DMS53 treated with DMSO at 0.1 percent for 48 hours (cell line): ENCODE measurements at regions not wholly inside any gene's neighbourhood (a gene's known extent, or its start where the extent isn't known, plus 50 kb on each side); places are given as distances from the start of the nearest gene placed in this dataset.
"Not testable (repeated sequence)": the region's sequence is repeated elsewhere in the genome, so short reads cannot be mapped to it uniquely, and the experiment has no call there.

ENCODE experiments used
- DNase-seq: peaks from one replicate; lab custom pipeline; 2025; ENCODE audit not compliant: unreplicated experiment; lab: John Stamatoyannopoulos, UW

- no peak for DNase-seq
Observed at GRCh38 chr5:158451993-158452672, 593.2 kb upstream of the CLINT1 start.

- no peak for DNase-seq
Observed at GRCh38 chr5:158451203-158451992, 592.5 kb upstream of the CLINT1 start.

GRCh38 chr5:158450751-158451171, 591.8 kb upstream of the CLINT1 start:
- no peak for DNase-seq

GRCh38 chr5:158446761-158447160, 587.8 kb upstream of the CLINT1 start:
- DNase-seq: not testable (repeated sequence)

GRCh38 chr5:158439204-158439603, 580.3 kb upstream of the CLINT1 start:
- not testable (repeated sequence) for DNase-seq

GRCh38 chr5:158436271-158437065, 577.5 kb upstream of the CLINT1 start:
- no peak for DNase-seq

- no peak for DNase-seq
Observed at GRCh38 chr5:158435161-158435616, 576.2 kb upstream of the CLINT1 start.

- no peak for DNase-seq
Observed at GRCh38 chr5:158434749-158435148, 575.8 kb upstream of the CLINT1 start.

- DNase-seq: no peak
Observed at GRCh38 chr5:158433634-158434033, 574.7 kb upstream of the CLINT1 start.

GRCh38 chr5:158431369-158432029, 572.6 kb upstream of the CLINT1 start:
- no peak for DNase-seq

GRCh38 chr5:158430798-158431167, 571.8 kb upstream of the CLINT1 start:
- DNase-seq: no peak

- no peak for DNase-seq
Observed at GRCh38 chr5:158430166-158430797, 571.3 kb upstream of the CLINT1 start.

- no peak for DNase-seq
Observed at GRCh38 chr5:158429564-158429963, 570.6 kb upstream of the CLINT1 start.

GRCh38 chr5:158423623-158424200, 564.8 kb upstream of the CLINT1 start:
- DNase-seq: no peak

- DNase-seq: no peak
Observed at GRCh38 chr5:158422653-158423515, 563.9 kb upstream of the CLINT1 start.

- DNase-seq: no peak
Observed at GRCh38 chr5:158421319-158421718, 562.4 kb upstream of the CLINT1 start.

GRCh38 chr5:158419186-158419585, 560.2 kb upstream of the CLINT1 start:
- DNase-seq: no peak

- peak; percentile 29 for DNase-seq
Observed at GRCh38 chr5:158414780-158415179, 555.8 kb upstream of the CLINT1 start.

- DNase-seq: no peak
Observed at GRCh38 chr5:158414333-158414762, 555.4 kb upstream of the CLINT1 start.
